Stomach (tissue), 8 donors: ENCODE measurements at regions not wholly inside any gene's neighbourhood (a gene's known extent, or its start where the extent isn't known, plus 50 kb on each side); places are given as distances from the start of the nearest gene placed in this dataset.
A peak's percentile ranks its signal among the peaks of the same experiment; 100 is the strongest.
"Not testable (repeated sequence)": the region's sequence is repeated elsewhere in the genome, so short reads cannot be mapped to it uniquely, and the experiment has no call there.

Experiments used
- DNase-seq, 2 donors: peaks; one replicate each; pipeline versions ENCODE4 v3.0.0 to v3.0.0-alpha.2; 2013 to 2019
- H3K27ac ChIP-seq, 5 donors: fragments of 200-600 bp in 4 of 5; sonication (generic) in 4 of 5; one replicate each; pipeline ENCODE4 v1.5.1; 2013 to 2019; ENCODE audit warnings: mild to moderate bottlenecking in 1 of 5, moderate library complexity in 1 of 5
- H3K27me3 ChIP-seq, 3 donors: fragments of 200-600 bp; sonication (generic); one replicate each; pipeline ENCODE4 v1.5.1; 2017 to 2019; ENCODE audit warnings: mixed run types in 1 of 3
- H3K36me3 ChIP-seq, 4 donors: fragments of 200-600 bp; sonication (generic); 1 replicate in 3 of 4; 2 replicates in 1 of 4; pipeline ENCODE4 v1.5.1; 2016 to 2019
- H3K4me1 ChIP-seq, 4 donors: fragments of 200-600 bp; sonication (generic); one replicate each; pipeline ENCODE4 v1.5.1; 2016 to 2019
- H3K4me3 ChIP-seq, 4 donors: fragments of 200-600 bp; sonication (generic) in 3 of 4; one replicate each; pipeline ENCODE4 v1.5.1; 2016 to 2019; ENCODE audit warnings: mild to moderate bottlenecking in 1 of 4
- H3K9me3 ChIP-seq, 4 donors: fragments of 200-600 bp; sonication (generic); one replicate each; pipeline ENCODE4 v1.5.1; 2016 to 2019
- EP300 ChIP-seq: sonication (generic); formaldehyde crosslinking; IDR thresholded peaks from one replicate; pipeline ENCODE4 v1.6.1; 2017; ENCODE audit warnings: antibody characterized with exemption
- POLR2A ChIP-seq, 4 donors: fragments of 450-650 bp; IDR thresholded peaks; one replicate each; pipeline ENCODE4 v1.6.1; 2016; ENCODE audit warnings: antibody characterized with exemption in 4 of 4, control low read depth in 2 of 4, mild to moderate bottlenecking in 1 of 4, moderate library complexity in 1 of 4
- POLR2AphosphoS5 ChIP-seq, 3 donors: sonication (generic); formaldehyde crosslinking; IDR thresholded peaks; one replicate each; pipeline ENCODE4 v1.6.1; 2016; ENCODE audit warnings: antibody characterized with exemption in 3 of 3
- WGBS, 5 donors: extraction: QIAGEN DNeasy Blood & Tissue Kit in 3 of 5; methylation state at CpG; one replicate each; pipeline versions ENCODE4 v1.1.5 to v1.1.7; 2013 to 2018; 5-methylcytosine and 5-hydroxymethylcytosine counted together
- intact Hi-C: fragments of 100-400 bp; cut with DNase I; formaldehyde crosslinking; loops from one replicate; pipeline ENCODE4 v1.15.1; 2023; ENCODE audit warnings: low total_unique reads
- TF ChIP-seq, protein P1 (sequence below), 7 experiments: fragments of 450-650 bp in 4 of 7; fragments of 200-600 bp in 3 of 7; sonication (generic) in 3 of 7; IDR thresholded peaks; one replicate each; pipeline ENCODE4 v1.5.1; 2016 to 2019; ENCODE audit warnings: antibody characterized with exemption in 7 of 7, control low read depth in 2 of 7, mild to moderate bottlenecking in 1 of 7
- donor health status: healthy with polysubstance abuse.
- donor health status: Bipolar disorder and iron deficiency.
- donor health status: healthy.

DNA sequence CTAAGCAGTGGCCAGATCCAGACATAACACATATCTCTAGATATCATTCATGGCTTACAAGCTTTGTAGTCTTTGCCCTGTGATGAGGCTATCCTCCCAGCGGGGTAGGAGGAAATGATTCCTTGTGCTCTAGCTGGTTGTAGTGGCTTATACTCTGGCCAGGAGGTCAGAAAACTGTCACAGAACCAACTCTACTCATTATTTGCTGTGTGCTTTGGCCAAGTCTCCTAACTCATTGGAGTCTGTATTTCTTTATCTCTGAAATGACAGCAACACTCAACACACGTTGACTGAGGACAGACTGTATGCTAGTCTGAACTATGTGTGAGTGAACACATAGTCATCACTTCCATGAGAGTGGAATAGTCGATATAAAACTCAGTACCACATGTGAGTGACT is 116.7 kb upstream of the F3 start:
- intact Hi-C loops: no loop called here
- no peaks in the 10 kb centered on the region for H3K36me3 ChIP-seq
- no peaks in the 10 kb centered on the region for H3K9me3 ChIP-seq
- TF ChIP-seq, protein P1, sequence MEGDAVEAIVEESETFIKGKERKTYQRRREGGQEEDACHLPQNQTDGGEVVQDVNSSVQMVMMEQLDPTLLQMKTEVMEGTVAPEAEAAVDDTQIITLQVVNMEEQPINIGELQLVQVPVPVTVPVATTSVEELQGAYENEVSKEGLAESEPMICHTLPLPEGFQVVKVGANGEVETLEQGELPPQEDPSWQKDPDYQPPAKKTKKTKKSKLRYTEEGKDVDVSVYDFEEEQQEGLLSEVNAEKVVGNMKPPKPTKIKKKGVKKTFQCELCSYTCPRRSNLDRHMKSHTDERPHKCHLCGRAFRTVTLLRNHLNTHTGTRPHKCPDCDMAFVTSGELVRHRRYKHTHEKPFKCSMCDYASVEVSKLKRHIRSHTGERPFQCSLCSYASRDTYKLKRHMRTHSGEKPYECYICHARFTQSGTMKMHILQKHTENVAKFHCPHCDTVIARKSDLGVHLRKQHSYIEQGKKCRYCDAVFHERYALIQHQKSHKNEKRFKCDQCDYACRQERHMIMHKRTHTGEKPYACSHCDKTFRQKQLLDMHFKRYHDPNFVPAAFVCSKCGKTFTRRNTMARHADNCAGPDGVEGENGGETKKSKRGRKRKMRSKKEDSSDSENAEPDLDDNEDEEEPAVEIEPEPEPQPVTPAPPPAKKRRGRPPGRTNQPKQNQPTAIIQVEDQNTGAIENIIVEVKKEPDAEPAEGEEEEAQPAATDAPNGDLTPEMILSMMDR (IDR thresholded peaks at IDR 0.05): no peak
- TF ChIP-seq EP300: no peak
- TF ChIP-seq POLR2A (IDR thresholded peaks at IDR 0.05): no peak
- TF ChIP-seq POLR2AphosphoS5 (IDR thresholded peaks at IDR 0.05): no peak
- H3K27ac ChIP-seq: peak overlapping the region in 4 of 5 donors; percentile 1 to 56 (median 20)
- no peak overlapping the region for H3K4me3 ChIP-seq
- H3K27me3 ChIP-seq: no peaks in the 10 kb centered on the region
- WGBS, 5 donors: 37 to 54% (median 42%) methylated on average over 3 of the region's 3 CpGs
- DNase-seq: peak in 1 of 2 donors; percentile 43
- peaks cover 13 to 45% (median 27%) of the 10 kb centered on the region in 4 donors for H3K4me1 ChIP-seq

DNA sequence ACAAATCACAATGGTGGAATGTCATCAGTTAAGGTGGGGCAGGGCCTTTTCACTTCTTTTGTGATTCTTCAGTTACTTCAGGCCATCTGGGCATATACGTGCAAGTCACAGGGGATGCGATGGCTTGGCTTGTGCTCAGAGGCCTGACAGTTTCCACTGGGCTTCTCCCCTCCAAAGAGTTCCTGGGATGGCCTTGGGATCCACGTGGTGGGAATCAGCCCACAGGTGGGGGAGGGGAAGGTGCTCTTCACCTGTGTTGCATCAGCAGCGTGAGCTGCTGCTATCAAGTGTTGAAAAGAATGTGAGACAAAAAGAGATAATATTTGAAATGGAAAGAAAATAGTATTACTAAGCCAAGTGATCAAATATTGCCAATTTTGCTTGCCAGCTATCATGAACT is 116.2 kb upstream of the F3 start:
- peak overlapping the region in 3 of 5 donors; percentile 1 to 56 (median 10) for H3K27ac ChIP-seq
- WGBS, 5 donors: 51 to 60% (median 56%) methylated on average over 4 of the region's 4 CpGs
- DNase-seq, H3K36me3 ChIP-seq, intact Hi-C loops, H3K27me3 ChIP-seq, H3K4me3 ChIP-seq, H3K9me3 ChIP-seq: not testable (repeated sequence)
- peaks cover 13 to 46% (median 28%) of the 10 kb centered on the region in 4 donors for H3K4me1 ChIP-seq

DNA sequence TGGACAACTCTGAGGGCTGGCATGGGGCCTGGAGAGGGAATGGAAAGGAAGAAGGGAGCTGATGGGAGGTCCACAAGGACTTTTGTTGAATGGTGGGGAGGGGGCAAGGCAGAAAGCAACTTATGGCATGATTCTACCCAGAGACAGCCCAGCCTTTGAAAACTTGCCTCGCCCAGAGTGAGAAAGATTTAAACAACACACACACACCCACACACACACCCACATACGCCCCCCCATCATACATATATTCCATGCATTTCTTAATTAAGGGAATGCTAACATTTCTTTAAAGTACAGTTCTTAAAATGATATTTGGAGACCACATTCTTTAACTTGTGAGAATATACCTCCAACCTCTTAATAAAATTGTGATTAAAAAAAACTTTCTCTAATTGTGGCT is 115.4 kb upstream of the F3 start:
- Histone ChIP-seq H3K4me1 (peaks cover 13 to 46% (median 27%) of the 10 kb centered on the region in 4 donors), H3K36me3 (no peaks in the 10 kb centered on the region), H3K9me3 (no peaks in the 10 kb centered on the region), H3K27me3 (no peaks in the 10 kb centered on the region), H3K27ac (no peak overlapping the region), H3K4me3 (no peak overlapping the region)
- DNase-seq: no peak
- intact Hi-C loops: no loop called here
- no peak for TF ChIP-seq POLR2AphosphoS5 (IDR thresholded peaks at IDR 0.05)
- TF ChIP-seq, protein P1 (IDR thresholded peaks at IDR 0.05): no peak
- TF ChIP-seq EP300: no peak
- TF ChIP-seq POLR2A (IDR thresholded peaks at IDR 0.05): no peak
- 86 to 96% (median 93%) methylated on average over 2 of the region's 2 CpGs for WGBS, 5 donors

DNA sequence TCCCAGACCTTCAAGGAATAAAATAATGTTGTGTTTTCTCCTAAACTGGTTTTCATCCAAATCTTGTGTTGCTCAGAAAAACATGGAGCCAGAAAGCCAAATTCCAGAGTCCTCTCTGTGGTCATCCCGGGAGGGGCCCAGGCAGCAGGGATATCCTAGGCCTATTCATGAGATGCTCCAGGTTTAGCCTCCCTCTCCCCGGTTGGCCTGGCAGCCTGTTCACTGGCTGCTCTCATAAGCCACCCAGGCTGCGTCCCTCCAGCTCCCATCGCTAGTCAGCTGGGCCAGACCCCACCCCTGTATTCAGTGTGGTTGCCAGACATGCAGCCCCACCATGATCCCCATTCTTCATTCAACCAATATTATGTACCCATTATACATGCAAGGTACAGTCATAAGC is 113.4 kb upstream of the F3 start:
- H3K27ac ChIP-seq: no peak overlapping the region
- H3K9me3 ChIP-seq: no peaks in the 10 kb centered on the region
- TF ChIP-seq, protein P1 (IDR thresholded peaks at IDR 0.05): no peak
- TF ChIP-seq POLR2AphosphoS5 (IDR thresholded peaks at IDR 0.05) (no peak), EP300 (no peak), POLR2A (IDR thresholded peaks at IDR 0.05) (no peak)
- H3K36me3 ChIP-seq: no peaks in the 10 kb centered on the region
- intact Hi-C loops: no loop called here
- H3K27me3 ChIP-seq: no peaks in the 10 kb centered on the region
- WGBS, 5 donors: 83 to 93% (median 91%) methylated on average over 4 of the region's 4 CpGs
- no peak overlapping the region for H3K4me3 ChIP-seq
- no peak for DNase-seq
- peaks cover 7 to 28% (median 18%) of the 10 kb centered on the region in 4 donors for H3K4me1 ChIP-seq

DNA sequence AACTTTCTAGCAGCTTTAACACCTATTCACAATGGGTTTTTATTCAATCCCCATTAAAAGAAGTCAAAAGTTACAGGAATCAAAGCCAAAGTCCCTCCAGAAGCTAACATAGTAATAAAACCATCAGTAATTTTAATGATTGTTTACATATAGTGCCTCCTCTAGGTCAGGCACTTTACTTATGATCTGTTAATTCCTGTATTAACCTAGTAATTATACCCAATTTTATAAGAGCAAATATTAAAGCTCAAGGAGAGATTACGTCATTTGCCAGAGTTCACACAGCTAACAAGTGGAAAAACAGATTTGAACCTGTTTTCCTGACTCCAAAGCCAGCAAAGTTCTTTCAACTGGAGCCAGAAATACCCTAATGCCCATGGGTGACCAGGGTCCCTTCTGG is 112.9 kb upstream of the F3 start:
- WGBS, 5 donors: 50 to 72% (median 67%) methylated on average over 1 of the region's 1 CpG
- no peaks in the 10 kb centered on the region for H3K9me3 ChIP-seq
- no peak for TF ChIP-seq POLR2AphosphoS5 (IDR thresholded peaks at IDR 0.05)
- TF ChIP-seq POLR2A (IDR thresholded peaks at IDR 0.05): no peak
- TF ChIP-seq EP300: no peak
- TF ChIP-seq, protein P1 (IDR thresholded peaks at IDR 0.05): no peak
- no peak overlapping the region for H3K4me3 ChIP-seq
- peaks cover 7 to 28% (median 18%) of the 10 kb centered on the region in 4 donors for H3K4me1 ChIP-seq
- H3K36me3 ChIP-seq: no peaks in the 10 kb centered on the region
- H3K27me3 ChIP-seq: no peaks in the 10 kb centered on the region
- DNase-seq: no peak
- intact Hi-C loops: no loop called here
- peak overlapping the region in 1 of 5 donors; percentile 29 for H3K27ac ChIP-seq
